ENCODE measurements at regions not wholly inside any gene's neighbourhood (a gene's known extent, or its start where the extent isn't known, plus 50 kb on each side); places are given as distances from the start of the nearest gene placed in this dataset.

GRCh38 chr6:71420693-71421328 lies 132.2 kb downstream of the OGFRL1 start:
- ATAC-seq (no peak), DNase-seq (ENCODE audit: low read depth, low spot score) (no peak)
- no TSS peak for BruUV-seq (replicated peaks)
- no peaks in the 10 kb centered on the region for H3K9me2 ChIP-seq (ENCODE audit: insufficient read depth)
- TF ChIP-seq CEBPB (IDR thresholded peaks at IDR 0.05; ENCODE audit: low read depth): no peak
- TF ChIP-seq RAD21 (IDR thresholded peaks at IDR 0.05; ENCODE audit: low read depth): no peak
- no peak for TF ChIP-seq ELF1 (IDR thresholded peaks at IDR 0.05; ENCODE audit: borderline replicate concordance, low read depth)
- no peak for TF ChIP-seq EZH2 (IDR thresholded peaks at IDR 0.05)
- TF ChIP-seq MAX (IDR thresholded peaks at IDR 0.05): no peak
- TF ChIP-seq YY1 (IDR thresholded peaks at IDR 0.05; ENCODE audit: extremely low read depth, insufficient replicate concordance, low read depth, low read length): no peak
- no peak for TF ChIP-seq ATF3 (IDR thresholded peaks at IDR 0.05)
- no peak for TF ChIP-seq FOSL1 (IDR thresholded peaks at IDR 0.05; ENCODE audit: low read depth)
- TF ChIP-seq ZBTB33 (IDR thresholded peaks at IDR 0.05; ENCODE audit: extremely low read depth, insufficient replicate concordance, low read length): no peak
- TF ChIP-seq POLR2AphosphoS5 (IDR thresholded peaks at IDR 0.05; ENCODE audit: low read depth, low read length): no peak
- TF ChIP-seq SIN3A (IDR thresholded peaks at IDR 0.05; ENCODE audit: low read depth): no peak
- TF ChIP-seq EZH2phosphoT487 (IDR thresholded peaks at IDR 0.05; ENCODE audit: borderline replicate concordance): no peak
- no peak overlapping the region for H3K4me2 ChIP-seq (ENCODE audit: low read length)
- H3K9ac ChIP-seq (ENCODE audit: low read length): no peak overlapping the region
- no peaks in the 10 kb centered on the region for H3K27me3 ChIP-seq (ENCODE audit: insufficient read depth, low read length)
- H3K36me3 ChIP-seq (ENCODE audit: control insufficient read depth in 1 of 2, insufficient read depth in 2 of 2, low read length in 2 of 2): no peaks in the 10 kb centered on the region
- no peaks in the 10 kb centered on the region for H3K9me3 ChIP-seq (ENCODE audit: control insufficient read depth in 1 of 2, insufficient read depth in 1 of 2, low read depth in 1 of 2, low read length in 2 of 2)
- H2AFZ ChIP-seq (ENCODE audit: low read depth, low read length, poor library complexity, severe bottlenecking): no peak overlapping the region
- no peaks in the 10 kb centered on the region for H3K4me1 ChIP-seq (ENCODE audit: control insufficient read depth in 1 of 2, insufficient read depth in 2 of 2, low read length in 2 of 2)
- no peak overlapping the region for H3K27ac ChIP-seq (ENCODE audit: low read depth, low read length)
- intact Hi-C loops (cut with micrococcal nuclease): no loop called here
- ChIA-PET CTCF (no interaction called here), RAD21 (ENCODE audit: low non-redundant PET in 1 of 2, low total read pairs in 2 of 2, uncharacterized antibody in 2 of 2, unreplicated experiment in 2 of 2) (no interaction called here), POLR2A (no interaction called here)
- H3K79me2 ChIP-seq (ENCODE audit: insufficient read depth, low read length): no peaks in the 10 kb centered on the region
- H4K20me1 ChIP-seq (ENCODE audit: insufficient read depth): no peaks in the 10 kb centered on the region
- H3K4me3 ChIP-seq (replicated peaks in 1 of 2; ENCODE audit: low read depth in 1 of 2, low read length in 2 of 2): no peak overlapping the region

All from HCT116 (cell line).